Forelimb muscle (tissue), 1 donor: ENCODE measurements at regions not wholly inside any gene's neighbourhood (a gene's known extent, or its start where the extent isn't known, plus 50 kb on each side); places are given as distances from the start of the nearest gene placed in this dataset.
"Not testable (repeated sequence)": the region's sequence is repeated elsewhere in the genome, so short reads cannot be mapped to it uniquely, and the experiment has no call there.

Experiments used
- DNase-seq: peaks from one replicate; pipeline ENCODE4 v3.0.0-alpha.2; 2013; ENCODE audit warnings: low read depth

DNA sequence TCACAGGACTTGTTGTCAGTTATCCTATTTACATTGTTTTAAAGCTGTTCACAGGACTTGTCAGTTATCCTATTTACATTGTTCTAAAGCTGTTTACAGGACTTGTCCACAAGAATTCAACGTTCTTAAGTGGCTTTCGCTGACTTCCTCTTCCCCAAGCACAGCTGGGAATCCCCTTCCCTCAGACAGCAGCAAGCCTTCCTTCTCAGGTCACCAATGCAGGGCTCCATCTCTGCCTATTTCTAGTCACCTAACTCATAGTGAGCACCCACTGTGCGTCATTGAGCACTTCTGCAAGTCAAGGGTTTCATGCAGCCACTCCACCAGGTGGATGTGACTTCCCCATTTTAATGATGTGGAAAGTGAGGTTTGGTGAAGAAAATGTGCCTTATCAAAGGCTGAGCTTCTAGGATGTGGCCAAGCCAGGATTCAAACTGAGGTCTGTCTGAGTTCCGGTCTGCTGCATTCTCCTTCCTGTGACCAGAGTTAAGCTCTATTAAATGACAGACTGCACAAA, 109.8 kb upstream of the ZNF462 start:
- no peak for DNase-seq

- no peak for DNase-seq
Observed at GRCh38 chr9:106755736-106756135, 107.2 kb upstream of the ZNF462 start.

GRCh38 chr9:106757514-106757913, 105.5 kb upstream of the ZNF462 start:
- no peak for DNase-seq

- DNase-seq = no peak
Observed at GRCh38 chr9:106758911-106759310, 104.1 kb upstream of the ZNF462 start.

DNA sequence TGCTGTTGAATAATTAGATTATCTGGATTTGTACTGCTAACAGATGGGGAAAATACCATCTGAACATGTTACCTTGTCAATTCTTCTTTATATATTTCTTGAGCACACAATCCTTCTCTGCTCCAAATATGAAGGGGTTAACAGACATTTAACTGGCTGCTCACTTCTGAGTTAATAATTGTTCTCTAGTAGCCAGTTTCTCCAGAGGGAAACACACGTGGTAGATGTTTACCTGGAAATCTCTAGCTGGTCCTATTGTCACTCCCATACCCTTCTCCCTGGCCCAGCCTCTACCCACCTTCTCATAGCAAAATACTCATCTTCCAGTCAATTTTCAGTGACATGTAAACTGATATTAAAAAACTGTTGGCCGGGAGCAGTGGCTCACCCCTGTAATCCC, 101.5 kb upstream of the ZNF462 start:
- DNase-seq = no peak

- DNase-seq = no peak
Observed at GRCh38 chr9:106766616-106767015, 96.3 kb upstream of the ZNF462 start.

DNA sequence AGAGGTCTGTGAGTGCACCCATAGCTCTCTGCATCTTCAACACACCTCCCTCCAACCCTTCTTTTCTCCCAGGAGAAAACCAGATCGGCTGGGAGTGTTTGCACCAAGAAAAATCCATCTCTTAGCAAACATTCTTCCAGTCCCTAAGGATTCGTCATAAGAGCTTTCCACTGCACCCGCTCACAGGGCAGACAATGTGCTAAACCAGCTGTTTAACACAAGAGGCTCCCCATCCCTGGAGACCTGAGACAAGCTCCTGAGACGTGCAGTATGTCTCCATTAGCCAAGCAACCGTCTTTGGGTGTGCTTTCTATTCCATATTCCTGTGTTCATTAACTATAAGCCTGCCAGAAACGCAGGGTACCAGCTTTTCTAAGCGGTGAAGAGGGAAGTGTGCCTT, 93.6 kb upstream of the ZNF462 start:
- no peak for DNase-seq

DNA sequence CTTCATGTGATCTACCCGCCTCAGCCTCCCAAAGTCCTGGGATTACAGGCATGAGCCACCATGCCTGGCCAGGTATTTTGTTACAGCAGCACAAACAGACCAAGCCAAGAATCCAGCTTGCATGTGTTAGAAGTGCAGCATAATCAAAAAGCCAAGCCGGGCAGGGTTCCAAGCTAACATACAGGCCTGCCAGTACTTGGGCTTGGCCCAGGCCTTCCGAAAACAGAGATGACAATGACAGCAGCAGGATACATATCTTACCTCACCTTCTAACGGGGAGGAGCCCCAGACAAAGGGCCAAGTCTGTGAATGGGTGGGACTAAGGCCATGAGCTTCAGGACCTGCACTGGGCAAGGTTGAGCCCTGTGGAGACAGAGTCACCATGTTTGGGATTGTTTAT, 91.4 kb upstream of the ZNF462 start:
- DNase-seq = no peak

- DNase-seq = no peak
Observed at GRCh38 chr9:106772523-106773290, 90.3 kb upstream of the ZNF462 start.

- DNase-seq = no peak
Observed at GRCh38 chr9:106773750-106774149, 89.2 kb upstream of the ZNF462 start.

- no peak for DNase-seq
Observed at GRCh38 chr9:106775960-106776359, 87.0 kb upstream of the ZNF462 start.

DNA sequence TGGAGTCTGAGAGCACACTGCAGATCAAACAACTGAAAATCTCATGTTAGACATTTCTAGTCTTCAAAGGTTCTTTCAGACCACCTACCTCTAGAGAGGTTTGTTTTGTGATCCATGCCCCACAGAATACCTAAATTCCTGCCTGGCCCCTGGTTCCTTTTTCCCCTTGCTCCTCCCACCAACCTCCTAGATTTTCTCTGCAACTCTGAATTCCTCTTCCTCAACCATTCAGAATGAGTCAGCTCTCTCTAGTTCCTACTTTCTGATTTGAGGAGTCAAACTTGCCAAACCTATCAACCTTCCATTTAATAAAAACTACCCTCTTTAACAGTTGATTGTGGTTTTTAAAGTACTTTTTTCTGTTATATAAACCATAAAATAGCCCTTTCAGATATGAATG, 83.2 kb upstream of the ZNF462 start:
- DNase-seq = no peak

GRCh38 chr9:106783121-106783520, 79.8 kb upstream of the ZNF462 start:
- DNase-seq = no peak

- DNase-seq = no peak
Observed at GRCh38 chr9:106784076-106784475, 78.9 kb upstream of the ZNF462 start.

DNA sequence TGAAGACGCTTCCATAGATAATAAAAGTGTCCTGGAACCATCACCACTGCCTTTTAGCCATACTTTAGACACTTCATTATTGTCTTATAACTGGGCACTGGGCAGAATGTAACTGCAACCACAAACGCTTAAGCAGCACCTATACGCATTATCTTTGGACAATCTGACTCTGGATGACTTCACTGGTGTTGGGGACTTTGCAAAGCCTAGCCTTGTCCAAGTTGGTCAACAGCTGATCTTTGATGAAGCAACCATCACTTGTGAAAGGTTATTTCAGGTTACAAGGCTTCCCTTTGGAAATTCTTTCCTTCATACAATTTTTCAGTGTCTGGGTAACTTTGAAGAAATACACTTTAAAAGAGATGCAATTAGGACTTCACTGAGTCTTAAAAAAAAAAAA, 77.8 kb upstream of the ZNF462 start:
- DNase-seq = no peak

GRCh38 chr9:106788021-106788420, 74.9 kb upstream of the ZNF462 start:
- DNase-seq = not testable (repeated sequence)

DNA sequence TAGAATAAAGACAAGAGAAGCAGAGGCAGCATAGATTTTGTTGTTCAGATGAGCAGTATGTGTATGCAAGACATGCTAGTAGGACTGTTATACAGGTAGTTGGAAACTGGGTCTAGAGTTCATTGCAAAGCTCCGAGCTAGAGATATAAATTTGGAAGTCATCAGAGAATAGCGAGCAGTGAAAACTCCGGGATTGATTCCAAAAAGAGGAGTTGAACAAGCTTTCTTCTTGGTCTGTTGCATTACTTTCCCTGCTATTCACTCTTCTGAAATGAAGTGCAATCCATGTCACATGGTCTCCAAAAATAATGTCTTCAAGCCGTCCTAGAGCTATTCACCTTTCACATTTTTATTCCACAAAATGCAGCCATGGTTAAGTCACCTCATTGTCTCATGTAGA, 67.9 kb upstream of the ZNF462 start:
- DNase-seq = no peak

GRCh38 chr9:106796771-106797170, 66.2 kb upstream of the ZNF462 start:
- DNase-seq = no peak

- no peak for DNase-seq
Observed at GRCh38 chr9:106797299-106797698, 65.7 kb upstream of the ZNF462 start.

- DNase-seq = no peak
Observed at GRCh38 chr9:106798016-106798799, 64.8 kb upstream of the ZNF462 start.

DNA sequence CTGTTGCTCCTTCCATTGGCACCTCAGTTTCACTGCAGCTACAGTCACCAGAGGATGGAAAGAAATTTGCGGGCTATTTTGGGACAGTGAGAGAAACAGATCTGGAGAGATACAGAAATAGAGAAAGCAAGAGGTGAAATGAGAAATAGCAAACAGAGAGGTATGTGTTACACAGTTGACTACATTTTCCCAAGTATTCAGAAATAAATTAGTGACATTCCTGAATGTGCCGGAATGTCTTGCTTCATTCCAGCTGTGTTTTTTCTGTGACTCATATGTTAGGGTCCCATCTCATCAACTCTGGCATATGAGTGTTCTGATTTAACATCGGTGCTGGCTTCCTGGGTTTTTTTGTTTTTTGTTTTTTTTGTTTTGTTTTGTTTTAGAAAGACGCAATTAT, 63.8 kb upstream of the ZNF462 start:
- no peak for DNase-seq

- no peak for DNase-seq
Observed at GRCh38 chr9:106800701-106801270, 62.2 kb upstream of the ZNF462 start.

DNA sequence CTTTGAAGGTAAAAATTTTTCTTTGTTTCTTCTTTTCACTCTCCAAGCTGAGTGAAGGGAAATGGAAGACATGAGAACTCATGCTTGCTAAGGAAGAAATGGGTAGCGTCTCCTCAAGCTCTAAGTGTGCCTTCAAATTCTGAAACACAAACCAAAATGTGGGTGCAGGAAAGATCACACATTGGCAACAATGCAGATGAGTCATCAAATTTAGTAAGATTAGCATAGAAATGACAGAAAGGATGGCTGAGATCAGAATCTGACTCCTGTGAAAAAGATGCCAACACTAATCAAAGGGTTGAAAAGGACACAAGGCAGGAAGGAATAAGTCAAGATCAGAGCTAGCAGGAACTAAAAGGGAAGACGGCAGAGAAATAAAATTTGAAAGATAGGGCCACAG, 61.1 kb upstream of the ZNF462 start:
- no peak for DNase-seq
